ENCODE measurements at regions not wholly inside any gene's neighbourhood (a gene's known extent, or its start where the extent isn't known, plus 50 kb on each side); places are given as distances from the start of the nearest gene placed in this dataset.
"Not testable (repeated sequence)": the region's sequence is repeated elsewhere in the genome, so short reads cannot be mapped to it uniquely, and the experiment has no call there.

GRCh38 chr2:117336496-117336895 lies 478.0 kb upstream of the DDX18 start:
- ChIA-PET POLR2A (no interaction called here), CTCF (no interaction called here)
- no peak for DNase-seq (ENCODE audit: low read depth)
- TF ChIP-seq CTCF (IDR thresholded peaks at IDR 0.05; ENCODE audit: insufficient read depth, low read depth, low read length), result no peak
- Histone ChIP-seq H3K4me3 (ENCODE audit: low read depth, low read length) (no peak overlapping the region), H3K36me3 (ENCODE audit: control insufficient read depth, insufficient read depth, low read length) (no peaks in the 10 kb centered on the region), H3K27me3 (ENCODE audit: control insufficient read depth, insufficient read depth, low read length) (no peaks in the 10 kb centered on the region)

- POLR2A ChIA-PET; H3K27me3 ChIP-seq (ENCODE audit: control insufficient read depth, insufficient read depth, low read length); H3K36me3 ChIP-seq (ENCODE audit: control insufficient read depth, insufficient read depth, low read length); DNase-seq (ENCODE audit: low read depth); H3K4me3 ChIP-seq (ENCODE audit: low read depth, low read length); CTCF ChIA-PET: not testable (repeated sequence)
Observed at GRCh38 chr2:117337981-117338380, 476.5 kb upstream of the DDX18 start.

GRCh38 chr2:117339980-117340379 lies 474.5 kb upstream of the DDX18 start:
- Histone ChIP-seq H3K36me3 (ENCODE audit: control insufficient read depth, insufficient read depth, low read length) (no peaks in the 10 kb centered on the region), H3K27me3 (ENCODE audit: control insufficient read depth, insufficient read depth, low read length) (no peaks in the 10 kb centered on the region), H3K4me3 (ENCODE audit: low read depth, low read length) (no peak overlapping the region)
- DNase-seq (ENCODE audit: low read depth), result no peak
- TF ChIP-seq CTCF (IDR thresholded peaks at IDR 0.05; ENCODE audit: insufficient read depth, low read depth, low read length), result no peak
- ChIA-PET POLR2A (no interaction called here), CTCF (interaction anchor here (0.9 kb wide), 1 partner anchor 11 kb away, joined by 3 read pairs; no protein-coding TSS in a partner anchor)

- no peak for TF ChIP-seq CTCF (IDR thresholded peaks at IDR 0.05; ENCODE audit: insufficient read depth, low read depth, low read length)
- CTCF ChIA-PET, result no interaction called here
- no peak for DNase-seq (ENCODE audit: low read depth)
- Histone ChIP-seq H3K4me3 (ENCODE audit: low read depth, low read length) (no peak overlapping the region), H3K36me3 (ENCODE audit: control insufficient read depth, insufficient read depth, low read length) (no peaks in the 10 kb centered on the region), H3K27me3 (ENCODE audit: control insufficient read depth, insufficient read depth, low read length) (no peaks in the 10 kb centered on the region)
- POLR2A ChIA-PET, result no interaction called here
Observed at GRCh38 chr2:117341690-117342089, 472.8 kb upstream of the DDX18 start.

GRCh38 chr2:117342415-117342814 lies 472.1 kb upstream of the DDX18 start:
- no peaks in the 10 kb centered on the region for H3K36me3 ChIP-seq (ENCODE audit: control insufficient read depth, insufficient read depth, low read length)
- CTCF ChIA-PET, result no interaction called here
- POLR2A ChIA-PET, result no interaction called here
- no peak for TF ChIP-seq CTCF (IDR thresholded peaks at IDR 0.05; ENCODE audit: insufficient read depth, low read depth, low read length)
- DNase-seq (ENCODE audit: low read depth), result no peak
- no peak overlapping the region for H3K4me3 ChIP-seq (ENCODE audit: low read depth, low read length)
- H3K27me3 ChIP-seq (ENCODE audit: control insufficient read depth, insufficient read depth, low read length), result no peaks in the 10 kb centered on the region

- CTCF ChIA-PET, result no interaction called here
- no peak for TF ChIP-seq CTCF (IDR thresholded peaks at IDR 0.05; ENCODE audit: insufficient read depth, low read depth, low read length)
Observed at GRCh38 chr2:117349687-117350086, 464.8 kb upstream of the DDX18 start.

More at GRCh38 chr2:117349687-117350086, 464.8 kb upstream of the DDX18 start:
- POLR2A ChIA-PET, result no interaction called here
- Histone ChIP-seq H3K36me3 (ENCODE audit: control insufficient read depth, insufficient read depth, low read length) (no peaks in the 10 kb centered on the region), H3K4me3 (ENCODE audit: low read depth, low read length) (no peak overlapping the region), H3K27me3 (ENCODE audit: control insufficient read depth, insufficient read depth, low read length) (no peaks in the 10 kb centered on the region)
- no peak for DNase-seq (ENCODE audit: low read depth)

Data from BJ (cell line).